ENCODE measurements at regions not wholly inside any gene's neighbourhood (a gene's known extent, or its start where the extent isn't known, plus 50 kb on each side); places are given as distances from the start of the nearest gene placed in this dataset.

DNA sequence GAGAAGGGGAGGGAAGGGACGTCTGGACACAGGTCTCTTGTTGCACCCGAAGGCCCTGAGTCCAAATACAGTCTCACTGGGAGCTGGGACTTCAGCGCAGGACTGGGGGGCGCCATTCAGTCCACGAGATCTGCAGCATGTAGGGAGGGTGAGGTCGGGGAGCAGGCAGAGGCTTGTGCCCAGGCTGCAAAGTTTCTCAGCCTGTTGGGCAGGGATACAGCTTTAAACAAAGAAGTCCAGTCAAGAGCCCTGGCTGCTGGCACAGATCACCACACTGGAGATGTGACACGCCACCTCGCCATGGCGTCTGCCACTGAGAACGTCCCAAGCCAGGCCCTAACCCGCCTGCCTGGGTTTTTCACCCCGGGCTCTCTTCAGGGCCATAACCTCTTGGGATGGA, 256.6 kb downstream of the DLL1 start:
- no peak for DNase-seq (ENCODE audit: low read depth)

DNA sequence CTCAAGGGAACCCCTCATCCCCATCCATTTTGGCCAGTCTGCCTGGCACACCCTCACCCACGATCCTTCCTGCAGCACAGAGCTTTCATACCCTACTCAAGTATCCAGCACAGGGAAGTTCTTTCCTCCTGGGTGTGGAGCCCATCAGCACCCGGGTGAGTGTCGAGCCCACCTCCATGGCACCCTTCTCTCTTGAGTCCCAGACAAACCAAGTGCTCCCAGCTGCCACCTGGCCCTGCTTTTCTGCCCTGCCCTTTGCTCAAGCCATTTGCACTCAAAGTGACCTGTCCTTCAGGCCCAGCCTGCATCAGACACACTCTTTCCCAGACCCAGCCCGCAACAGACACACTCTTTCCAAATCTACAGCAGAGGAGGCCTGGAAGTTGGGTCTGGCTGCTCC, 257.2 kb downstream of the DLL1 start:
- DNase-seq (ENCODE audit: low read depth) = no peak

DNA sequence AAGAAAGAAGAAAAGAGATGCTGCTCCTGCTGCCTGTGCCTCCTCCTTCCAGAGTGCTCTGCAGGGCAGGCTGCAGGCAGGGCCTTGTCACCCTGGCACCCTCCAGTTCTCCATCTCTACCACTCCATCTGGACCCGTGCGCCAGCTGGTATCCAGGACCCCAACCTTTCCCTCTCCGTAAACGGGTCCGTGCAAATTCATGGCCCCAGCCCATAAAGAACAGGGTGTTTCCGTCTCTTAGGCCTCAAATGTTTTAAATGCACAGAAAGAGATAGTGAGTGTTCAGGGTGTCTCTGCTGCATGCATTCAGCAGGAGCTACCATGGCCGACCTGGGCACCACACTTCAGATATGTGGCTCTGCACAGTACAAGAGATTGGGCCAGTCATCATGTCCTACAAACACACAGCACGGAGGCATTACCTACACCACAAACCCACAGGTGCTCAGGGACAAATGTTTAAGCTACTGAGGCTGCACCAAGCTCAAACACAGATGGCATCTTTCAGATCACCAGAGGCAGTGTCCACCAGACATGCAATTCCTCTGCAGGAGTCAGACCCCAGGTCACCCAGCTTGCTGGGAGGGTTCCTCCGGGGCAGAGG, 258.1 kb downstream of the DLL1 start:
- no peak for DNase-seq (ENCODE audit: low read depth)

DNA sequence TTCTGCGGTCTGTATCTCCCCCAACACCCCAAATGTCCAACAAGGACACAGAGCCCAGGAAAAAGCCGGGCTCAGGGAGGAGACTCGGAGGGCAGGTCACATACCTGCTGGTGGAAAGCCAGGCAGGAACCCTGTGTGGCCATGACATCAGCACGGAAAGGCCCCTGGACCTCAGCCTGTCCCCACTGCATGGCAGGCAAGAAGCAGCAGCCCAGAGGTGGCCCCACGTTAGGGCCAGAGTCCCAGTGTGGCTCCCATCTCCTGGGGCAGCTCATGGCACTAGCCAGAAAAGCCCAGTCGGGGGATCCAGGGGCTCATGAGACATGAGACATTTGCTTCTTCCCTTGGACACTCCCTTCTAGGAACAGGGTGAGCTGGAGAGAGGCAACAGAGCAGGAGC, 258.7 kb downstream of the DLL1 start:
- DNase-seq (ENCODE audit: low read depth) = no peak

GRCh38 chr6:170031684-170032121, 259.2 kb downstream of the DLL1 start:
- DNase-seq (ENCODE audit: low read depth) = no peak

GRCh38 chr6:170030821-170031471, 259.9 kb downstream of the DLL1 start:
- no peak for DNase-seq (ENCODE audit: low read depth)

- no peak for DNase-seq (ENCODE audit: low read depth)
These were observed 260.5 kb downstream of the DLL1 start for GRCh38 chr6:170030284-170030815.

GRCh38 chr6:170029416-170030283, 261.2 kb downstream of the DLL1 start:
- no peak for DNase-seq (ENCODE audit: low read depth)

DNA sequence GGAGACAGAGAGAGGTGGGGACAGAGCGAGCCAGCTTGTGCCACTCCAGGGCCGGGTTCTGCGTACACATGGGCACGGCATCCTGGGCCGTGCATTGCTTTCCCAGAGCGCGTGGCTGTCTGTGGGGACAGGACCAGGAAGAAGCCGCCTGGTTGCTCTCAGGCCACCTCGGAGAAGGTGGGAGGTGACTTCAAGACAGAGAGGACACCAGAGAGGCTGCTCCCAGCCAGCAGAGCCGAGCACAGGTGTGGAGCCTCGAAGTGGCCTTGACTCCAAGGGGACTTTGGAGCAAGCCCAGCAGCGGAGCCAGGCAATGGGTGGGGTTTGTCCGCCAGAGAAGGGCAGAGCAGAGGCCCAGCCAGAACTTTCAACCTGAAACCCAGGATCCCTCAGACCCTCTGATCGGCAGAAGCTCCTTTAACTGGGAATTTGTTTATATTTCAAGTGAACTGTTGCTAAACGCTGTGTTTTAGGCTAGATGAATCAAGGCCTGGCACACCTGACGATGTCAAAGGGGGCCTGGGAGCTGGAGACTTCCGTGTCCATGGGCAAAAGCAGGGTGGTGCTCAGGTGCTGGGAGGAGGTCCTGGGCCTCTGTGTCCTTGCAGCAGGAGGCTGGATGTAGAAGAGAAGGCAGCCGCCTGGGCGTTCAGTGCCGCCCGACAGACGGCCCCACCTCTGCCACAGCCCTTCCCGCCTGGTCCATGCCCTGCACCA, 262.1 kb downstream of the DLL1 start:
- DNase-seq (ENCODE audit: low read depth) = no peak

DNA sequence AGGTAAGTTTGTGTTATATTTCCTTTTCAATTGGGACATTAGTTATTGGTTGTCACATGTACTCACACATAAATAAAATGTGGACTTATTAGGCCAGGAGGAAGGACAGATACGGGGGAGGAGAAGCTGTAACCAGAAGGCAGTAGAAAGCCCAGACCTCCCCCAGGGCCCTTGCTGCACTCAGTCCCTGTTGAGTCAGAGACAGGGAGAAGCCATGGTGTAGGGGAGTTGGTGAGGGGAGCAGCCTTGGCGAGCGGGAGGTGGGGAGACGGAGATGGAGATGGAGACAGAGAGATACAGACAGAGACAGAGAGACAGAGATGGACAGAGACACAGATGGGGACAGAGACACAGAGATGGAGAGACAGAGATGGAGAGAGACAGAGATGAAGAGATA, 263.2 kb downstream of the DLL1 start:
- DNase-seq (ENCODE audit: low read depth) = no peak

DNA sequence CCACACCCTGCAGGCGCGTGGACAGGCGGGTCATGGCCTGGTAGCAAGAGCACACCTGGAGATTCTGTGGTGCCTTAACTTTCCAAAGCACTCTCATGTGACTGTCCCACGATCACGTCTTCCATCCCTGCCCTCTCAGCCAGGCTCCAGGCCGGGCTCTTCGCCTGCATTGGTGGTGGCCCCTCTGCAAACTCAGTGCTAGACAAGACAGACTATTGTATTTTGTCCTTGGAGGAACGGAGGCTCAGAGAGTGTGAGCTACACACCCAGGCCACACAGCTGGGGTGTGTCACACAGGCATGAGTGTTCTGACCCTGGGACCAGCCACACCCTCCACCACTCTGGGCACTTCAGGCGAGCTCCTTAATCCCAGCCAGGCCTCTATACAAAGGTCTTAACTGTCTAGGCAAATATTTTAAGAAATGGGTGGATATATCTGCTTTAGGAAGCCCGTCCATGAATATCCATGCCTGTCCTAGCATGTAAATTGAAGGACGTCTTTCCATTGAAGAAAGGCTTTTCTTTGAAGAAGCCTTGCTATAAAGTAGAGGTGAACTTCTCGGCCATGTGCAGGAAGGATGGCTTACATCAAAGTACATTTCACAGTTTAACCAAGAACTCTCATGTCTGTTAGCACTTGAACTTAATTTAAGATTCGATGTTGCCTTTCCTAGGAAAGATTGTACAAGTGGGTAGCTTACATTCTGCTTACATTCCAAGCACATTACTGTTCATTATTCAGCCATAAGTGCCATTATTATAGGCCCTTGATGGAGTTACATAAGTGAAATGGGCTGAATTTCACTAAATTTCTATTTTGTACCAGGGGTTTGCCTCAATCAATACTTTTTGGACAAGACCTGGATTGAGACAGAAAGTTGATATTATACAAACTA, 263.9 kb downstream of the DLL1 start:
- no peak for DNase-seq (ENCODE audit: low read depth)

- no peak for DNase-seq (ENCODE audit: low read depth)
These were observed 264.7 kb downstream of the DLL1 start for GRCh38 chr6:170025935-170026750.

GRCh38 chr6:170025341-170025911, 265.5 kb downstream of the DLL1 start:
- DNase-seq (ENCODE audit: low read depth) = no peak

DNA sequence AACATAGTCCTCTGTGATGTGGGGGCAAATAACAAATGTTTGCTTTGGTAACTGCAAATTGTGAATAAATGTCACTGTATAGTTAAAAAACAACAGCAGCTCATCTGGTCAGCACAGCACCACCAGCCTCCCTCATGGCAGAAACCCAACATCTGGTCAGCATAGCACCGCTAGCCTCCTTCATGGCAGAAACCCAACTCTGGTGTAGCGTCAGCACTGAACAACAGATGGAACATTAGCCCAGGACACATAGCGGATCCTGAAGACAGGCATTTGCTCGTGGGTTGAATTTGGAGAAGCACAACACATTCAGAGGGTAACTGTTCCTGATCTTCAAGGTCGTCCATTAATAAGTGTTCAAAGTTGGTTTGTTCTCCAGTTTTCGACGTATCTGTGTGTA, 265.9 kb downstream of the DLL1 start:
- no peak for DNase-seq (ENCODE audit: low read depth)

DNA sequence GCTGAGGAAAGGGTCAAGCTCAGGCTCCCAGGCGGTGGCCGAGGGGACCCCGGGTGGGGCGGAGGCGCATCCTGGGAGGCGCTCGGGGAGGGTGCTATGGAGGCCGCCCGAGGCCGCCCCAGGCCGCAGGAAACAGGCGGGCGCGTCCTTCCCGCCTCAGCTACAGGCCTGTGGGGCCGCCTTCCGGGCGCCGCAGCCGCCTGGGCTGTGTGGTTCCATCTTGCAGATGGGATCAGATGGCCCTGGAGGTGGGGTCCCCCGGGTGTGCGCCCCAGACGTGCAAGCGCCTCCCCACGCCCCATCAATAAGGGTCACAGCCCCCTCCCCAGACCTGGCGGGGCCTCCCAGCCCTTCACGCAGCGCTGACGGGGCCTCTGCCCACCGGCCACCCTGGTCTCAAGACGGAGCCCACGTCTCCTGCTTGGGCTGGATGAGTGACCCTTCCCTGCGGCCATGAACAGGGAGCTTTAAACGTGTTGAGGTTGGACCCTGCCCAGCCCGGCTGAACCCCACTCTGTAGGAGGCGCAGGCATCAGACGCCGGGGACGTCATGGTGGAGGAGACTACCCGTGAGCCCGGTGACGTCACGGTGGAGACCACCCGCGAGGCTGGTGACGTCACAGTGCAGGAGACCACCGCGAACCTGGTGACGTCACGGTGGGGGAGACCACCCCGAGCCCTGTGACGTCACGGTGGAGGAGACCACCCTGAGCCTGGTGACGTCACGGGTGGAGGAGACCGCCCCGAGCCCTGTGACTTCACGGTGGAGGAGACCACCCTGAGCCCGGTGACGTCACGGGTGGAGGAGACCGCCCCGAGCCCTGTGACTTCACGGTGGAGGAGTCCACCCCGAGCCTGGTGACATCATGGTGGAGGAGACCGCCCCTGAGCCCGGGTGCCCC, 267.0 kb downstream of the DLL1 start:
- DNase-seq (ENCODE audit: low read depth) = no peak

- no peak for DNase-seq (ENCODE audit: low read depth)
These were observed 267.9 kb downstream of the DLL1 start for GRCh38 chr6:170022827-170023619.

DNA sequence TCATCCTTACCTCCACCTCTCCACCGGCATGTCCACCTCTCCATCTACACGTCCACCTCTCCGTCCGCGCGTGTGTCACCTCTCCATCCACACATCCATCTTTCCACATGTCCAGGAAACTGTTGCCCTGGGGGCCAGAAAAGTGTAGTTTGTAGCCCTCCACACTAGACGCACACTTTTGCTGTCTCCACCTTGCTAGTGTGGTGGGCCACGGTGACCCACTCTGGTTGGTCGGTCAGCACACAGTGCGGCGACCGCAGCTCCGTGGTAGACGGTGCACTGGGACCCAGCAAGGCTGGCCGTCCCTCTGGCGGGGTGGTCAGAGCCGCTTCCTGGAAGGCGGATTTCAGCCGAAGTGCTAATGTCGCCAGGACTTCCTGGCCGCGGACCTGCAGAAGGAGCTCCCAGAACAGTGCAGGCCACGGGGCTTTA, 268.6 kb downstream of the DLL1 start:
- no peak for DNase-seq (ENCODE audit: low read depth)

- DNase-seq (ENCODE audit: low read depth) = no peak
These were observed 269.3 kb downstream of the DLL1 start for GRCh38 chr6:170021579-170021978.
